Effector CD8-positive, alpha-beta T cell (primary cell): ENCODE measurements at regions not wholly inside any gene's neighbourhood (a gene's known extent, or its start where the extent isn't known, plus 50 kb on each side); places are given as distances from the start of the nearest gene placed in this dataset.
"Not testable (repeated sequence)": the region's sequence is repeated elsewhere in the genome, so short reads cannot be mapped to it uniquely, and the experiment has no call there.

Experiments used
- DNase-seq: peaks from one replicate; lab custom pipeline; 2025; lab: John Stamatoyannopoulos, UW

- no peak for DNase-seq
Observed at GRCh38 chr1:184854496-184855140, 100.0 kb upstream of the EDEM3 start.

GRCh38 chr1:184854036-184854435, 99.4 kb upstream of the EDEM3 start:
- DNase-seq, result no peak

GRCh38 chr1:184851822-184852746, 97.4 kb upstream of the EDEM3 start:
- DNase-seq, result no peak

- DNase-seq, result no peak
Observed at GRCh38 chr1:184843732-184844495, 89.3 kb upstream of the EDEM3 start.

GRCh38 chr1:184840596-184840995, 85.9 kb upstream of the EDEM3 start:
- no peak for DNase-seq

GRCh38 chr1:184838504-184838951, 83.9 kb upstream of the EDEM3 start:
- DNase-seq, result no peak

- DNase-seq, result no peak
Observed at GRCh38 chr1:184836934-184837895, 82.6 kb upstream of the EDEM3 start.

- DNase-seq, result no peak
Observed at GRCh38 chr1:184836141-184836540, 81.5 kb upstream of the EDEM3 start.

- DNase-seq, result not testable (repeated sequence)
Observed at GRCh38 chr1:184833994-184834393, 79.3 kb upstream of the EDEM3 start.

- DNase-seq, result no peak
Observed at GRCh38 chr1:184832517-184832916, 77.9 kb upstream of the EDEM3 start.

GRCh38 chr1:184829496-184829895, 74.8 kb upstream of the EDEM3 start:
- not testable (repeated sequence) for DNase-seq

GRCh38 chr1:184828369-184828717, 73.7 kb upstream of the EDEM3 start:
- DNase-seq, result no peak

- DNase-seq, result no peak
Observed at GRCh38 chr1:184827600-184828368, 73.1 kb upstream of the EDEM3 start.

- DNase-seq, result no peak
Observed at GRCh38 chr1:184826001-184826400, 71.3 kb upstream of the EDEM3 start.

GRCh38 chr1:184825571-184825970, 70.9 kb upstream of the EDEM3 start:
- no peak for DNase-seq

GRCh38 chr1:184824691-184825323, 70.1 kb upstream of the EDEM3 start:
- DNase-seq, result no peak

- DNase-seq, result no peak
Observed at GRCh38 chr1:184823080-184823479, 68.4 kb upstream of the EDEM3 start.

- no peak for DNase-seq
Observed at GRCh38 chr1:184822267-184822666, 67.6 kb upstream of the EDEM3 start.

- no peak for DNase-seq
Observed at GRCh38 chr1:184821658-184822057, 67.0 kb upstream of the EDEM3 start.

- DNase-seq, result no peak
Observed at GRCh38 chr1:184820956-184821355, 66.3 kb upstream of the EDEM3 start.
